Bone marrow (tissue), 2 donors: ENCODE measurements at regions not wholly inside any gene's neighbourhood (a gene's known extent, or its start where the extent isn't known, plus 50 kb on each side); places are given as distances from the start of the nearest gene placed in this dataset.

Source experiments
- DNase-seq, 2 donors: peaks; one replicate each; lab custom pipeline; 2025; lab: John Stamatoyannopoulos, UW

- no peak for DNase-seq
These were observed 263.4 kb upstream of the CHD6 start for GRCh38 chr20:41881466-41882046.

GRCh38 chr20:41879123-41879522 lies 260.9 kb upstream of the CHD6 start:
- no peak for DNase-seq

GRCh38 chr20:41877911-41878310 lies 259.7 kb upstream of the CHD6 start:
- DNase-seq: no peak

- no peak for DNase-seq
These were observed 256.5 kb upstream of the CHD6 start for GRCh38 chr20:41874658-41875057.

GRCh38 chr20:41872930-41873329 lies 254.8 kb upstream of the CHD6 start:
- DNase-seq: no peak

- DNase-seq: no peak
These were observed 252.8 kb upstream of the CHD6 start for GRCh38 chr20:41870869-41871462.

GRCh38 chr20:41869261-41869660 lies 251.1 kb upstream of the CHD6 start:
- DNase-seq: no peak

GRCh38 chr20:41865938-41866337 lies 247.8 kb upstream of the CHD6 start:
- DNase-seq: no peak

- no peak for DNase-seq
These were observed 244.3 kb upstream of the CHD6 start for GRCh38 chr20:41862476-41862875.

- no peak for DNase-seq
These were observed 243.7 kb upstream of the CHD6 start for GRCh38 chr20:41861772-41862422.

- DNase-seq: no peak
These were observed 236.6 kb upstream of the CHD6 start for GRCh38 chr20:41854765-41855164.

GRCh38 chr20:41853806-41854205 lies 235.6 kb upstream of the CHD6 start:
- no peak for DNase-seq

- DNase-seq: no peak
These were observed 230.0 kb upstream of the CHD6 start for GRCh38 chr20:41848180-41848579.

- no peak for DNase-seq
These were observed 219.6 kb upstream of the CHD6 start for GRCh38 chr20:41837669-41838224.

- no peak for DNase-seq
These were observed 215.6 kb upstream of the CHD6 start for GRCh38 chr20:41833739-41834138.

GRCh38 chr20:41830702-41831101 lies 212.5 kb upstream of the CHD6 start:
- DNase-seq: no peak

- no peak for DNase-seq
These were observed 201.3 kb upstream of the CHD6 start for GRCh38 chr20:41819436-41819835.

GRCh38 chr20:41818991-41819390 lies 200.8 kb upstream of the CHD6 start:
- no peak for DNase-seq

- DNase-seq: no peak
These were observed 200.2 kb upstream of the CHD6 start for GRCh38 chr20:41818369-41818768.

GRCh38 chr20:41811456-41811855 lies 193.3 kb upstream of the CHD6 start:
- no peak for DNase-seq

GRCh38 chr20:41800040-41800439 lies 181.9 kb upstream of the CHD6 start:
- no peak for DNase-seq

GRCh38 chr20:41798930-41799502 lies 180.8 kb upstream of the CHD6 start:
- no peak for DNase-seq

- DNase-seq: no peak
These were observed 168.0 kb upstream of the CHD6 start for GRCh38 chr20:41786158-41786557.
